Astrocyte of the spinal cord (primary cell): ENCODE measurements at regions not wholly inside any gene's neighbourhood (a gene's known extent, or its start where the extent isn't known, plus 50 kb on each side); places are given as distances from the start of the nearest gene placed in this dataset.

ENCODE experiments used
- DNase-seq: peaks from one replicate; pipeline ENCODE4 v3.0.0; 2011; ENCODE audit warnings: low read depth, low spot score
- H3K4me3 ChIP-seq: 2 replicates; pipeline ENCODE4 v1.5.1; 2011; ENCODE audit warnings: low read depth, mild to moderate bottlenecking, low read length, moderate library complexity
- in situ Hi-C: cut with HindIII; loops from 2 replicates; pipeline ENCODE4 v1.10.0; 2017; ENCODE audit warnings: low sequenced_read_pairs
- TF ChIP-seq, protein P1 (sequence below): IDR thresholded peaks from 2 replicates; pipeline ENCODE4 v1.5.1; 2012; ENCODE audit warnings: low read depth, mild to moderate bottlenecking, low read length, inconsistent platforms

DNA sequence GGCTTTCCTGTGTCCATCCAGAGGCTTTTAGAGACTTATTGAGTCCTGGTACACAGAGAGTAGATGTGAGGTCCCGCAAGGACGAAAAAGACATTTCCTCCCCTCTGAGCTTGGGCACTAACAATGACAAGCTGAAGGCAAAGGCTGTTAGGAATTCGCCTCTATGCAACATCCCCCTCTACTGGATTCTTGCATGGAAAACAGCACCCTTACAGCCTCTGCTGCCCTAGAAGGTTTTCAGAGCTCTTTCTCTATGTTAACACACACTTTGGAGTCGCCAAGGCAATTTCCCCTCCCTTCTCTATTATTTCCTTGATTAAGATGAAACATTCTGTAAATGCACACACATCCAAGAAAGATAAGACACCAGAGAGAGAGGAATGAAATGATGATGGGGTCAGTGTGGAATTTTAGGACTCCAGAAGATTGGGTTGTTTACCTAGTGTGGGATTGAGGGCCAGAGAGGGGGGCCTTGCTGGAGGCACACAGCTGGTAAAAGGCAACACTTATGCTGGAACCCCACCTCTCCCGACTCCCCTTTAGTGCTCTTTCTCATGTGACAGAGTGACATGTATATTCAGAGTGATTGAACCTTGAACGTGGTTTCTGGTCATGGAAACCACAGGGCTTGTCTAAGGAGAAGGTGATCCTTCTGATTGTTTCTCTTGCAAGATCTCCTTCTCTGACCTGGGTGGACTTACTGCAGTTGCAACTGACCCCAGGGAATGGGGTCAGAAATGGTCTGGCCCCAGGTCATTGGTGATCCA is 300.7 kb downstream of the CLIC5 start:
- peak; percentile 90 for DNase-seq
- in situ Hi-C loops = no loop called here
- TF ChIP-seq, protein P1, sequence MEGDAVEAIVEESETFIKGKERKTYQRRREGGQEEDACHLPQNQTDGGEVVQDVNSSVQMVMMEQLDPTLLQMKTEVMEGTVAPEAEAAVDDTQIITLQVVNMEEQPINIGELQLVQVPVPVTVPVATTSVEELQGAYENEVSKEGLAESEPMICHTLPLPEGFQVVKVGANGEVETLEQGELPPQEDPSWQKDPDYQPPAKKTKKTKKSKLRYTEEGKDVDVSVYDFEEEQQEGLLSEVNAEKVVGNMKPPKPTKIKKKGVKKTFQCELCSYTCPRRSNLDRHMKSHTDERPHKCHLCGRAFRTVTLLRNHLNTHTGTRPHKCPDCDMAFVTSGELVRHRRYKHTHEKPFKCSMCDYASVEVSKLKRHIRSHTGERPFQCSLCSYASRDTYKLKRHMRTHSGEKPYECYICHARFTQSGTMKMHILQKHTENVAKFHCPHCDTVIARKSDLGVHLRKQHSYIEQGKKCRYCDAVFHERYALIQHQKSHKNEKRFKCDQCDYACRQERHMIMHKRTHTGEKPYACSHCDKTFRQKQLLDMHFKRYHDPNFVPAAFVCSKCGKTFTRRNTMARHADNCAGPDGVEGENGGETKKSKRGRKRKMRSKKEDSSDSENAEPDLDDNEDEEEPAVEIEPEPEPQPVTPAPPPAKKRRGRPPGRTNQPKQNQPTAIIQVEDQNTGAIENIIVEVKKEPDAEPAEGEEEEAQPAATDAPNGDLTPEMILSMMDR = peak; percentile 89
- H3K4me3 ChIP-seq = no peak overlapping the region

DNA sequence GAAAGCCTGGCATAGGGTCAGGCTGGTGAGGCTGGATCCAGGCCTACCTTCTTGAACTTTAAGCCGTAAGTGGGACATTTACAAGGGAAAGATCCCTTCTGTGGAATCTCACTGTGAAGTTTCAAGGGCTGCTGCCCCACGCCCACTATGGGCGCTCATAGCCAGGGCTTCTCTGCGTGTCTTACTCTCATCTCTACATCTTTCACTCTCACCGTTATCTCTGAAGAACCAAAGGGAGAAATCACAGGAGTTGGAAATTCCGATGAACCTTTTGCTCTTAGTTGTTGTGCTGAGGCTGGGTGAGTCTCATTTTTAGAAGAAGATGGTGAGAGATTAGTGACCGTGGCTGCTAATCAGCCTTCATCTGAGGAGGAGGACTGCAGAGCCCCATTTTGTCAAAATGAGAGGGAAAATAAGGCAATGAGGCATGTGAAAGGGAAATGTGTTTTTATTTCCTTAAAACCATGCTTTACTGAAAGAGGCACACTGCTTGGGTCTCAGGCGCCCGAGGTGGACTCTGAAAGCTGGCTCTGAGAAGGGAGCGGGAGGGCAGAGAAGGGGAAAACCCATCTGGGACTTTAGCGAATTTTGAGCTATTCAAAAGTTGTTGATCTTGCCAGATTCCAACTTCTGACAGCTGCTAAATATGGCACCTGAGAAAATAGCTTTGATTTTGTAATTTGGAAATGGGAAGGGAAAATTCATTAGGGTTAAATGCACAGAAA is 301.5 kb downstream of the CLIC5 start:
- no peak overlapping the region for H3K4me3 ChIP-seq
- TF ChIP-seq, protein P1 = no peak
- in situ Hi-C loops = no loop called here
- no peak for DNase-seq
